ENCODE measurements at regions not wholly inside any gene's neighbourhood (a gene's known extent, or its start where the extent isn't known, plus 50 kb on each side); places are given as distances from the start of the nearest gene placed in this dataset.

DNA sequence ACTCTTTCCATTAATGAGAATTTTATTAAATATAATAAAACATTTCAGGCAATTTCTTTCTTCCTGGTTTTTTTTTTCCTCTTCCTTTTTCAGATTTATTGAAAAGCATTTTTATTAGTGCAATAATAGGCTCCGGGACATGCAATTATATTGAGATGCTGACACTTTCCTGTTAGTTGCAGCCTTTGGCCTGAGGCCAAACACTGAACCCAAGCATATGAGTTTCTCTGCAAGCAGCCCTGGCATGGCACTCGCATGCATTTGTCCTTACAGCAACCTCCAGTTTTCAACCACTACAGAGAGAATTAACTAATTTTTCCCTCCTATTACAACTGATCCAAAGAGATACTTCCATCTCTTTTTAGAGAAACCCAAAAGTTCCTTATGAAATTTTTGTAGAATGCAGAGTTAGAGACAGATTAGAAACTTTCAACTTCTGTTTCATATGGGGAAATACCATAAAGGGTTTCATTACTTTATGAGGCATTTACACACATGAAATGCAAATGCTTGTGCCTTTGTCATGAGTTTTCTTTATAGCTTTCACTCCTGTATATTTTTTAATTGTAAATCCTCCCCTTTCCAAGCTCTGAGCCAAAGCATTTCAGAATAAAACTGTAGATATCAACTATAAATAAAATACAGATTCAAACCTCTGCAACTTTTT is 183.0 kb downstream of the CETN3 start:
- Mint-ChIP-seq H3K36me3 (ENCODE audit: unreplicated experiment) (no peaks in the 10 kb centered on the region), H3K9me3 (ENCODE audit: unreplicated experiment) (no peaks in the 10 kb centered on the region), H3K4me3 (ENCODE audit: unreplicated experiment) (no peak overlapping the region), H3K4me1 (ENCODE audit: unreplicated experiment) (peaks cover 27% of the 10 kb centered on the region), H3K27me3 (ENCODE audit: unreplicated experiment) (no peaks in the 10 kb centered on the region), H3K27ac (ENCODE audit: unreplicated experiment) (no peak overlapping the region)
- TF ChIP-seq, protein P1, sequence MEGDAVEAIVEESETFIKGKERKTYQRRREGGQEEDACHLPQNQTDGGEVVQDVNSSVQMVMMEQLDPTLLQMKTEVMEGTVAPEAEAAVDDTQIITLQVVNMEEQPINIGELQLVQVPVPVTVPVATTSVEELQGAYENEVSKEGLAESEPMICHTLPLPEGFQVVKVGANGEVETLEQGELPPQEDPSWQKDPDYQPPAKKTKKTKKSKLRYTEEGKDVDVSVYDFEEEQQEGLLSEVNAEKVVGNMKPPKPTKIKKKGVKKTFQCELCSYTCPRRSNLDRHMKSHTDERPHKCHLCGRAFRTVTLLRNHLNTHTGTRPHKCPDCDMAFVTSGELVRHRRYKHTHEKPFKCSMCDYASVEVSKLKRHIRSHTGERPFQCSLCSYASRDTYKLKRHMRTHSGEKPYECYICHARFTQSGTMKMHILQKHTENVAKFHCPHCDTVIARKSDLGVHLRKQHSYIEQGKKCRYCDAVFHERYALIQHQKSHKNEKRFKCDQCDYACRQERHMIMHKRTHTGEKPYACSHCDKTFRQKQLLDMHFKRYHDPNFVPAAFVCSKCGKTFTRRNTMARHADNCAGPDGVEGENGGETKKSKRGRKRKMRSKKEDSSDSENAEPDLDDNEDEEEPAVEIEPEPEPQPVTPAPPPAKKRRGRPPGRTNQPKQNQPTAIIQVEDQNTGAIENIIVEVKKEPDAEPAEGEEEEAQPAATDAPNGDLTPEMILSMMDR (IDR thresholded peaks at IDR 0.05) = no peak
- DNase-seq (ENCODE audit: extremely low spot score, unreplicated experiment) = no peak

DNA sequence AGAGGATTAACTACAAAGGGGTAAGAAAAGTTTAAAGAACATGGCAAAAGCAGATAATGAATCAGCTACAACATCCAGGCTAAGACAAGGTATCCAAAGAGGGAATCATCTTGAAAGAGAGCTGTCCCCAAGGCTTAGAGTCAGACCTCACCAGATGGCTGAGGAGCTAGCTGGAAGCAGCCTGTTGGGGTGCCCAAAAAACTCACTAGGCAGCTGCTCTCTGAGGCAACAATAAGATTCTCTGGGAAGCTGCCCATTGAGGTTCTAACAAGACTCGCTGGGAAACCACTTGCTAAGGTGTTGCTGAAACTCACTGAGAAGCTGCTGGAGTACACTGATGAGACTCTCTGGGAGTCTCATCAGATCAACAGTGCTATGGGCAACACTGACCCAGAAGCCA is 185.2 kb downstream of the CETN3 start:
- H3K4me3 Mint-ChIP-seq (ENCODE audit: unreplicated experiment) = no peak overlapping the region
- H3K27me3 Mint-ChIP-seq (ENCODE audit: unreplicated experiment) = no peaks in the 10 kb centered on the region
- no peak overlapping the region for H3K27ac Mint-ChIP-seq (ENCODE audit: unreplicated experiment)
- H3K9me3 Mint-ChIP-seq (ENCODE audit: unreplicated experiment) = no peaks in the 10 kb centered on the region
- H3K4me1 Mint-ChIP-seq (ENCODE audit: unreplicated experiment) = peaks cover 43% of the 10 kb centered on the region
- H3K36me3 Mint-ChIP-seq (ENCODE audit: unreplicated experiment) = no peaks in the 10 kb centered on the region
- TF ChIP-seq, protein P1 (IDR thresholded peaks at IDR 0.05) = no peak
- DNase-seq (ENCODE audit: extremely low spot score, unreplicated experiment) = no peak

DNA sequence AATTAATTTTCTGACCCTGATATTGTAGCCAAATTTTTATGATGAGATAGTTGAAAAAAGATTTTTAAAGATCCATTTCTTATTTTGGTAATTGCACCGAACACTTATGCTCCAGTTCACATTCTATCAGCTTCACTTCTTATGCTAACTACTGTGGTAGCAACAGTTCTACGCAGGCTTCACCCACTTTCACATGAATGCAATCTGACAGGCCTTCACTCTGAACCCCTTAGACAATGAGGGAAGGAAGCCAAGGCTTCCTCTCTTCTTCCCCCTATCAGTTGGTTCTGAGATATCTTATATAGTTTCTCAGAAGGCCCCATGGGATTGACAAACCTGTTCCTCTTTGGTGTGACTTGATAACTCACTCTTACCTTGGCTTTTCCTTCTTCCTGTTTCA is 185.8 kb downstream of the CETN3 start:
- TF ChIP-seq, protein P1 (IDR thresholded peaks at IDR 0.05) = no peak
- no peaks in the 10 kb centered on the region for H3K36me3 Mint-ChIP-seq (ENCODE audit: unreplicated experiment)
- H3K9me3 Mint-ChIP-seq (ENCODE audit: unreplicated experiment) = peaks cover 3% of the 10 kb centered on the region
- H3K27ac Mint-ChIP-seq (ENCODE audit: unreplicated experiment) = no peak overlapping the region
- H3K27me3 Mint-ChIP-seq (ENCODE audit: unreplicated experiment) = no peaks in the 10 kb centered on the region
- no peak overlapping the region for H3K4me3 Mint-ChIP-seq (ENCODE audit: unreplicated experiment)
- H3K4me1 Mint-ChIP-seq (ENCODE audit: unreplicated experiment) = peaks cover 43% of the 10 kb centered on the region
- DNase-seq (ENCODE audit: extremely low spot score, unreplicated experiment) = no peak

DNA sequence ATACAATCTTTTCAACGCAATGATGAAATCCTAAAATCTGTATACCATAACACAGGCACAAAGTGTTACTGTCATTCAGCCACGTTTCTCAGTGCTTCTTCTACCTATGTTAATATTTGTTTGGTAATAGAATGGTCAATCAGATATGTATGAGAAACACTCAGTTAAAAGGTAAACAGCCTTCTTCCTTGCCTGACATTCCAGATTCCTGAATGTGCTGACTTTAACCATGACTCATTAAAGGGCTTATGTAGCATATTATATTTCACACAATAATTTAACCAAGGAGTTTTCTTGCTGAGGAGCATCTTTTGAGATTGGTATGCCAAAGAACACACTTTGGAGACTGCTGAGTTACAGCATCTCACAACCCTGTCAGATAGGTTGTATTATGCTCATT is 187.6 kb downstream of the CETN3 start:
- Mint-ChIP-seq H3K36me3 (ENCODE audit: unreplicated experiment) (no peaks in the 10 kb centered on the region), H3K4me3 (ENCODE audit: unreplicated experiment) (no peak overlapping the region), H3K27me3 (ENCODE audit: unreplicated experiment) (no peaks in the 10 kb centered on the region), H3K4me1 (ENCODE audit: unreplicated experiment) (peaks cover 34% of the 10 kb centered on the region), H3K9me3 (ENCODE audit: unreplicated experiment) (peaks cover 19% of the 10 kb centered on the region), H3K27ac (ENCODE audit: unreplicated experiment) (peak overlapping the region; percentile 49)
- DNase-seq (ENCODE audit: extremely low spot score, unreplicated experiment) = no peak
- TF ChIP-seq, protein P1 (IDR thresholded peaks at IDR 0.05) = no peak

DNA sequence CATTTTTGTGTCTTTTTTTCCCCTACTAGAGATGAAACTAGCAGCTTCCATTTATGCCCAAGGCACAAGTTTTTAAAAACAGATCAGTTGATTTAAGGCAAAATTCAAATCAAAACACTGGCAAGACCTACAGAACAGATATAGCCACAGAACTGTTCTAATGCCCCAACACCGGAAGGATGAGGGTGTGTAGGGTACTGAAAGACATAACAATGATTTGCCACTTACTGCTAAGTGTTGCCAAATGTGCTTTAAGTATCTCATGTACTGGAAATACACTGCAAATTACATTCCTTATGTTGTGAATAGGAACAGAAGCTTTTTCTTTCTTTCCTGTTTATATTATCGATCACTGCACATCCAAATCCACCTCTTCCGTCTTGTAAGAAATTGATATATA is 189.0 kb downstream of the CETN3 start:
- Mint-ChIP-seq H3K4me3 (ENCODE audit: unreplicated experiment) (no peak overlapping the region), H3K36me3 (ENCODE audit: unreplicated experiment) (no peaks in the 10 kb centered on the region), H3K4me1 (ENCODE audit: unreplicated experiment) (peaks cover 28% of the 10 kb centered on the region), H3K9me3 (ENCODE audit: unreplicated experiment) (peaks cover 26% of the 10 kb centered on the region), H3K27me3 (ENCODE audit: unreplicated experiment) (no peaks in the 10 kb centered on the region), H3K27ac (ENCODE audit: unreplicated experiment) (peak overlapping the region; percentile 80)
- TF ChIP-seq, protein P1 (IDR thresholded peaks at IDR 0.05) = no peak
- no peak for DNase-seq (ENCODE audit: extremely low spot score, unreplicated experiment)
